Breast epithelium (tissue), 4 donors: ENCODE measurements at regions not wholly inside any gene's neighbourhood (a gene's known extent, or its start where the extent isn't known, plus 50 kb on each side); places are given as distances from the start of the nearest gene placed in this dataset.

Source experiments
- DNase-seq, 2 donors: peaks; one replicate each; pipeline ENCODE4 v3.0.0-alpha.2; 2019; ENCODE audit warnings: low spot score in 2 of 2
- H3K27ac ChIP-seq, 2 donors: fragments of 200-600 bp; sonication (generic) in 1 of 2; one replicate each; pipeline ENCODE4 v1.5.1; 2016 to 2019; ENCODE audit warnings: mild to moderate bottlenecking in 1 of 2
- H3K27me3 ChIP-seq, 2 donors: fragments of 200-600 bp; sonication (generic) in 1 of 2; one replicate each; pipeline versions ENCODE4 v1.5.1 to v1.6.0; 2017 to 2019; ENCODE audit warnings: control low read depth in 1 of 2, mild to moderate bottlenecking in 1 of 2
- H3K36me3 ChIP-seq: fragments of 200-600 bp; one replicate; pipeline ENCODE4 v1.5.1; 2019
- H3K4me1 ChIP-seq, 2 donors: fragments of 200-600 bp; sonication (generic); one replicate each; pipeline ENCODE4 v1.5.1; 2016 to 2019; ENCODE audit warnings: control low read depth in 1 of 2
- H3K4me3 ChIP-seq, 3 donors: fragments of 200-600 bp; sonication (generic); 1 replicate in 2 of 3; 2 replicates in 1 of 3; pipeline ENCODE4 v1.5.1; 2016 to 2019; ENCODE audit warnings: mild to moderate bottlenecking in 3 of 3, moderate library complexity in 2 of 3
- H3K9me3 ChIP-seq, 2 donors: fragments of 200-600 bp; sonication (generic) in 1 of 2; one replicate each; pipeline ENCODE4 v1.5.1; 2016 to 2019; ENCODE audit warnings: control low read depth in 1 of 2
- POLR2A ChIP-seq: fragments of 450-650 bp; IDR thresholded peaks from one replicate; pipeline ENCODE4 v1.6.1; 2016; ENCODE audit warnings: antibody characterized with exemption, mild to moderate bottlenecking, moderate library complexity
- POLR2AphosphoS5 ChIP-seq, 3 donors: sonication (generic); formaldehyde crosslinking; IDR thresholded peaks; one replicate each; pipeline ENCODE4 v1.6.1; 2017; ENCODE audit warnings: antibody characterized with exemption in 3 of 3
- intact Hi-C: fragments of 100-400 bp; cut with DNase I; formaldehyde crosslinking; loops from one replicate; pipeline ENCODE4 v1.15.1; 2023; ENCODE audit warnings: low total_unique reads
- TF ChIP-seq, protein P1 (sequence below), 3 donors: fragments of 450-650 bp; IDR thresholded peaks; one replicate each; pipeline ENCODE4 v1.5.1; 2016 to 2017; ENCODE audit warnings: antibody characterized with exemption in 3 of 3, mild to moderate bottlenecking in 3 of 3, moderate library complexity in 3 of 3

DNA sequence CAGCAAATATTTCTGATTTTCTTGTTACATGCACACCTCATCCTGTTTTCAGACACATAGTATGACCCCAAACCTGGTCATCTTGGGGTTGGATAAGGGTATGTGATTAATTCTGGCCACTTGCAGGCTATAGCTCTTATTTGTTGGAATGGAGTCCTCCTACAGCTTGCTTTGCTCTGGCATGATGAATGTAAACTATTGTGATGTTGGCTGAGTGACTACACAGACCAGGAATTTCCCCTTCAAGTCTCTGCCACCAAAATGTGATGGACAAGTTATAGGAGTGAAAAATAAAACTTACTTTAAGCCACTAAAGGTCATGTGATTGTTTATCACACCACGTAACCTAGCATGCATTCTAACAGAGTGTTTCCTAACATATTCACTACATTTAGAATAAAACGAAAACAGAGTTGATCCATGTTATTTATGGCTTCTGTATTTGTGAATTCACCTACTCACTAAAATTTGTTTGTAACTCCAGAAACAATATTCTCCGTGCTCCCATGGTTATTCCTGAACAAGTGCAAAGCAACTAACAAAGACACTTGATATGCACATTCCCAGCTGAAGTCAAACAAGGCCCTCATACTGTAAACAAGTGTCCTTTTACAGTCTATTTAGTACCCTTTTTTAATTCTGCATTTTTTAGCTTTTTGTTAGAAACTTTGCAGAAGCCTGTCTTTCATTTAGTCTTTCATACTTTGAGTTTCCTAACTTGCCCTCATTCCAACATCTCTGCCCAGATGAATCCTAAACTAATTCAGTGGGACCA is 599.2 kb upstream of the PCDH15 start:
- no peak overlapping the region for H3K27ac ChIP-seq
- H3K4me3 ChIP-seq, result no peak overlapping the region
- H3K4me1 ChIP-seq, result no peaks in the 10 kb centered on the region
- H3K9me3 ChIP-seq, result no peaks in the 10 kb centered on the region
- intact Hi-C loops, result no loop called here
- TF ChIP-seq POLR2AphosphoS5 (IDR thresholded peaks at IDR 0.05), result no peak
- no peak for DNase-seq
- no peaks in the 10 kb centered on the region for H3K36me3 ChIP-seq
- no peaks in the 10 kb centered on the region for H3K27me3 ChIP-seq

DNA sequence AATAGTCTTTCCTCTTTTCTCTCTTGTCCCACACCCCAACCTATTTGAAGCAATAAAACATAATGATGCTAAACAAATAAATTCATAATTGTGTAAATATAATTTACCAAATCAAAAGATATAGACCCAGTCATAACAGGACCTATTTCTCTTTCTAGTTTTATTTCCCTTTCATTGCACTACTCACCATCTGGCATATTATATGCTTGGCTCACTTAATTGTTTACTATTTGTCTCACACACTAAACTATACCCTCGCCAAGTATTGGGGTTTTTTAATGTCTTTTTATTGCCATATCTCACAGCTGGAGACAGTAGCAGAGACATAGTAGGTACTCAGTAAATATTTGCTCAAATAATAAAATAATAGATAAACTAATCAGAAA is 597.5 kb upstream of the PCDH15 start:
- intact Hi-C loops, result no loop called here
- H3K9me3 ChIP-seq, result no peaks in the 10 kb centered on the region
- no peaks in the 10 kb centered on the region for H3K27me3 ChIP-seq
- no peak overlapping the region for H3K4me3 ChIP-seq
- DNase-seq, result no peak
- no peak overlapping the region for H3K27ac ChIP-seq
- TF ChIP-seq POLR2A (no peak), POLR2AphosphoS5 (IDR thresholded peaks at IDR 0.05) (no peak)
- TF ChIP-seq, protein P1, sequence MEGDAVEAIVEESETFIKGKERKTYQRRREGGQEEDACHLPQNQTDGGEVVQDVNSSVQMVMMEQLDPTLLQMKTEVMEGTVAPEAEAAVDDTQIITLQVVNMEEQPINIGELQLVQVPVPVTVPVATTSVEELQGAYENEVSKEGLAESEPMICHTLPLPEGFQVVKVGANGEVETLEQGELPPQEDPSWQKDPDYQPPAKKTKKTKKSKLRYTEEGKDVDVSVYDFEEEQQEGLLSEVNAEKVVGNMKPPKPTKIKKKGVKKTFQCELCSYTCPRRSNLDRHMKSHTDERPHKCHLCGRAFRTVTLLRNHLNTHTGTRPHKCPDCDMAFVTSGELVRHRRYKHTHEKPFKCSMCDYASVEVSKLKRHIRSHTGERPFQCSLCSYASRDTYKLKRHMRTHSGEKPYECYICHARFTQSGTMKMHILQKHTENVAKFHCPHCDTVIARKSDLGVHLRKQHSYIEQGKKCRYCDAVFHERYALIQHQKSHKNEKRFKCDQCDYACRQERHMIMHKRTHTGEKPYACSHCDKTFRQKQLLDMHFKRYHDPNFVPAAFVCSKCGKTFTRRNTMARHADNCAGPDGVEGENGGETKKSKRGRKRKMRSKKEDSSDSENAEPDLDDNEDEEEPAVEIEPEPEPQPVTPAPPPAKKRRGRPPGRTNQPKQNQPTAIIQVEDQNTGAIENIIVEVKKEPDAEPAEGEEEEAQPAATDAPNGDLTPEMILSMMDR (IDR thresholded peaks at IDR 0.05), result no peak
- H3K4me1 ChIP-seq, result no peaks in the 10 kb centered on the region
- no peaks in the 10 kb centered on the region for H3K36me3 ChIP-seq

DNA sequence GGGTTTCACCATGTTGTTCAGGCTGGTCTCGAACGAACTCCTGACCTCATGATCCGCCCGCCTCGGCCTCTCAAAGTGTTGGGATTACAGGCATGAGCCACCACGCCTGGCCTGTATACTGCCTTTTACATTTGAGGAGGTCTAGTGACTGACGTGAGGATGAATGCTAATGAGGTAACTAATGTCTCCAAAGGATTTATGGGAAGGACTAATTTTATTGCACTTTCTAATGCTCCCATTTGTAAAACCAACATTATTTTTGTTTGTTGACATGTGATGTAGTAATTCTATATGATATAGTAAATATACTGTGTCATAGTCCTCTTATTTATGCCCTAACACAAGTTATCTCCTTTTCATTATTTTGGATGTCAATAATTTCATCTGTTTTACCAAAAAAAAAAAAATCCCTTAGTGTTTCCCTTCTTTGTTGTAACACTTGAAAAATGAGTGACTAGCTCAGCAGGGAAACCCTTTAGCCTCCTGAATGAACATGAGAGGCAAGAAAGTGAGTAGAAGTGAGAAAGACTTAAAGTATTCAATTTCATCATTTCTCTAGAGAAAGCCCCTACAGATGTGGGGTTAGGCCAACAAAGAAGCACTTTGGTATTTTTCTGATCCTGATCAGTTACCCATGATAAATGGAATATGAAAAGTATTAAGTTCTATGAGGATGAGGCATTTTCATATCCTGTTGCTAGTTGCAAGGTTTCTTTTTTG is 596.9 kb upstream of the PCDH15 start:
- no peaks in the 10 kb centered on the region for H3K27me3 ChIP-seq
- no peak for DNase-seq
- H3K27ac ChIP-seq, result no peak overlapping the region
- no peaks in the 10 kb centered on the region for H3K4me1 ChIP-seq
- TF ChIP-seq POLR2AphosphoS5 (IDR thresholded peaks at IDR 0.05) (no peak), POLR2A (no peak)
- TF ChIP-seq, protein P1 (IDR thresholded peaks at IDR 0.05), result no peak
- H3K9me3 ChIP-seq, result no peaks in the 10 kb centered on the region
- H3K4me3 ChIP-seq, result no peak overlapping the region
- intact Hi-C loops, result no loop called here
- no peaks in the 10 kb centered on the region for H3K36me3 ChIP-seq

- TF ChIP-seq, protein P1 (IDR thresholded peaks at IDR 0.05), result no peak
- no peak for TF ChIP-seq POLR2AphosphoS5 (IDR thresholded peaks at IDR 0.05)
- TF ChIP-seq POLR2A, result no peak
- no peak for DNase-seq
- intact Hi-C loops, result no loop called here
Measured at GRCh38 chr10:55378196-55378595, 577.2 kb upstream of the PCDH15 start.

GRCh38 chr10:55374917-55375316 is 573.9 kb upstream of the PCDH15 start:
- H3K4me1 ChIP-seq, result no peaks in the 10 kb centered on the region
- intact Hi-C loops, result no loop called here
- H3K4me3 ChIP-seq, result no peak overlapping the region
- H3K27me3 ChIP-seq, result no peaks in the 10 kb centered on the region
- TF ChIP-seq, protein P1 (IDR thresholded peaks at IDR 0.05), result no peak
- TF ChIP-seq POLR2AphosphoS5 (IDR thresholded peaks at IDR 0.05), result no peak
- TF ChIP-seq POLR2A, result no peak
- H3K27ac ChIP-seq, result no peak overlapping the region
- H3K36me3 ChIP-seq, result no peaks in the 10 kb centered on the region
- no peaks in the 10 kb centered on the region for H3K9me3 ChIP-seq
- DNase-seq, result no peak

More at GRCh38 chr10:55378196-55378595, 577.2 kb upstream of the PCDH15 start:
- no peaks in the 10 kb centered on the region for H3K4me1 ChIP-seq
- H3K27me3 ChIP-seq, result no peaks in the 10 kb centered on the region
- H3K4me3 ChIP-seq, result no peak overlapping the region
- peaks cover 0 to 6% of the 10 kb centered on the region in 2 donors for H3K9me3 ChIP-seq
- no peak overlapping the region for H3K27ac ChIP-seq
- no peaks in the 10 kb centered on the region for H3K36me3 ChIP-seq
